Stimulated activated CD4-positive, alpha-beta T cell treated with anti-CD3 and anti-CD28 coated beads, TNF-alpha, amount 100 ng/mL, for 24 hours (primary cell): ENCODE measurements at regions not wholly inside any gene's neighbourhood (a gene's known extent, or its start where the extent isn't known, plus 50 kb on each side); places are given as distances from the start of the nearest gene placed in this dataset.
"Not testable (repeated sequence)": the region's sequence is repeated elsewhere in the genome, so short reads cannot be mapped to it uniquely, and the experiment has no call there.

ENCODE experiments used
- DNase-seq, 3 experiments: peaks; one replicate each; pipeline ENCODE4 v3.0.0-alpha.2; 2020; ENCODE audit warnings: low read depth in 3 of 3

DNA sequence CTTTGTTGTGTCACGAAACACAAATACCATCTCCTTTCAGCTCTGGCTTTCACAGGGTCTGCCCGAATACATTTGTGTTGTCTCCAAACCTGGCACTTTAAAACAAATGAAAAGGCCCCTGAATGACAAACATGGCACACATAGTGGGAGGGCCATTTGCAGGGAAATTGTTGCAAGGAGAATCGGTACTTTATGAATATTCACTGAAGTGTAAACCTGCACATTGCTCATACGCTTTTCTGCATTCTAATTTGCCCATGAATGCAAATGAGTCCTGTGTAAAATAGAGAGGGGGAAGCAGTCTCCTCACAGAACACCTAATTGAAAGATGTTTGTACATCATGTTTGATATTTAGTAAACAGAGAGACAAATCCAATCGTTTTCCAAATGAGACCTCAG, 82.7 kb upstream of the PCDH8 start:
- DNase-seq: no peak

DNA sequence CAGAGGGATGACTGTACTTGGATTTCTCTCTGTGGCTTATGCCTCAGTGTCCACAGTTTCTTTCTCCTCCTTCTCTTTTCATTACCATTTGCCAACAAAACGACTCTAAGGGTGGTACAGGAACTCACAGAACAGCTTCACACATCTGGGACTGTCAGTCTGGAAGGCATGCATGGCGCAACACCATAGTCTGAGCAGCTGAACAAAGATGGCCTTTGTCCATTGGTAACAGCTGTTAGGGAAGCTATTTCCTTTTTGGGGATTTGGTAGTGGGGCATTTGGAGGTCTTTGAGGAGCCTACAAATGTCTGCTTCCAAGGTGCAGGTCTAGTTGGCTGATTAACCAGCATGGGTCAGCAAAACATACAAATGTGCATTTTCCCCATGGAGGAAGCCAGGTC, 81.4 kb upstream of the PCDH8 start:
- no peak for DNase-seq

GRCh38 chr13:52926971-52927370, 78.5 kb upstream of the PCDH8 start:
- DNase-seq: no peak

DNA sequence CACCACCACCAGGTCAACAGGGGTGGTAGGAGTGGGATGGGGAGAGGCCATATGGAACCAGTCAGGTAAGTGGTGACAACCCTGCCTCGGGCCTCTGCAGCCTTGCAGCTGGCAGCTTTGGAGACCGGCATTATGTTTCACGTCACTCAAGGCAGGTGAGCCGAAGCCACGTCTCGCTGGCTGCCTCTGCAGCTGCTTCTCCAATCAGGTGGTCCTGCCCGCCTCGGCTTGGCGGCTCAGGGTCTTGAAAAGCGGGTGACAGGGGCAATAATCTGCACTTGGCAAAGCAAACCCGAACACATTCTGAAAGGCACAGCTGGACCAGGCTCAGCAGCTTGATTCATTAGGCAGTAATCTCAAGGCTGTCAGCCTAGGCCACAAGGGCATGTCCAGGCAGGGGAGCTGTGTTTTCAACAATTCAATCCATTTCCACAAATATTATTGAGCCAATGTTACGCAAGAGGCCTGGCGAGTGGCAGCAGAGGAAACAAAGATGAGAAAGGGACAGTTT, 77.4 kb upstream of the PCDH8 start:
- no peak for DNase-seq

- no peak for DNase-seq
These were observed 76.8 kb upstream of the PCDH8 start for GRCh38 chr13:52925251-52925650.

DNA sequence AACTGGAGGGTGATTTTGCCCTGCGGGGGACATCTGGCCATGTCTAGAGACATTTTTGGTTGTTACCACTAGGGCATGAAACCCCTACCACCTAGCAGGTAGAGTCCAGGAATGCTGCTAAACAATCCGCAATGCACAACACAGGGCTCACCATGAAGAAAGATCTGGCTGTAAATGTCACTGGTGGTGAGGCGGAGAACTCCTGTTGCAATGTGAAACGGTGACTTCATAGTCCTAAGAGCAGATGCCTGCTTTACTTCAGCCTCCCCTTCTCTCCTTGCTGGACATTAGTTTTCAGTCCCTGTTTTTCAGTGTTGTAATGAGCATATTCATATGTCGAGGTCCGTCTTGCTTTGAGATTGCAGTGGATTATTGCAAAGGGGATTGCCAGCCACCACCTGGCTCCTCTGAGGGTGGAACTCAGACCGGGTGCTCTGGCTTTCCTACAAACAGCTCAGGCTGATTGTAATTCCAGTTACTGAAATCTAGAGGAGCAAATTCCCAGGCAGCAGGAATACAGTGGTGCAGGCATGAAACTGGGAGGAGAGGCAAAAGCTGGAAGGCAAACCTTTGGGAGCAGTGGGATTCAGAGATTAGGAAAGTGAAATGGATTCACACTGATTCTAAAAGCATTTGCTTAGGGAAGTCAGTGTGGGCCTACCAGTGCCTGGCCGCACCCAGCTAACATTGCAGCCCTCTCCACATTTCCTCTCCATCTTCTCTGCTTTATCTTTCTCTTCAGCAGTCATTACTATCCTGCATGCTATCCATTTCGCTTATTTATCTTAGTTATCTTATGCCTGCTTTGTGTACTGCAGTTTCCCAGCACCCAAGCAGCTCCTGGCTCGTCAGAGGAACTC, 76.1 kb upstream of the PCDH8 start:
- DNase-seq: no peak

DNA sequence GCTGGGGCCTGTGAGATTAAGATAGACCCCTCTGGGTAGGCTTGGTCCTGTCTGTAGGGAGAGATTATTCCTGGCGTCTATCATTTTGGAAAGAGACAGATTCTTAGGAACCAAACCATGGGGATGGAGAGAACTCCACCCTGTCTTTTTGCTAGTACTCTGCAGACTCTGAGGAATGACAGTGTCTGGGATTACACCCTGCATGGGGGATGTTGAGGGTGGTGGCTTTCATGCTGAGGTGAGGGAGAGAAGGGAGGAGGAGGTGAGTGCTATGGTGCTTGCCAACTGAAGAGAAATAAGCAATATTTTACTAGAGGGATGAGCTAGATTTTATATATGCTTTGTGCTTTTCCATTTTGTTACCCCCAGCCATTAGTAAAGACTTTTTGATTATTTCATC, 74.5 kb upstream of the PCDH8 start:
- DNase-seq: no peak

GRCh38 chr13:52921194-52921593, 72.8 kb upstream of the PCDH8 start:
- no peak for DNase-seq

DNA sequence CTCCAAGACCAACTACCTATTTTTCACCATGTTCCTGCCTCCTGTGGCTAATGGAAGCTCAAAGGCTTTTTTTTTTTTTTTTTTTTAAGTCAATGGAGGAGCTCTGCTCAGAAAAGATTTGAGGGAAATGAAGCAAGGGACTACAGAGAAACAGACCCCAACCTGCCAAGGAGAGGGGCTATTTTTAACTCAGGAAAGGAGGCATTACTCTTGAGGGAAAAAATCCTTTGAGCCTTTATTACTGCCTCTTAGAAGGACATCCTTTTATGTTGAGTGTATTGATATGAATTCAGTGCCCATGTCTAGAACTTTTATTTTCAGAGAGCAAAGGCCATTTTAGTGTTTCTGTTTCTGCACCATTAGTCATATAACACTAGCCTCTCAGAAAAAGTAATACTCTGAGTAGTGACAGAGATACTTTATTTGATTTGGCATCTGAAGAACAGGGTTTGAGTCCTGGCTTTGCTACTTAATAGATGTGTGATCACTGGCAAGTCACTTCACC, 68.1 kb upstream of the PCDH8 start:
- no peak for DNase-seq

DNA sequence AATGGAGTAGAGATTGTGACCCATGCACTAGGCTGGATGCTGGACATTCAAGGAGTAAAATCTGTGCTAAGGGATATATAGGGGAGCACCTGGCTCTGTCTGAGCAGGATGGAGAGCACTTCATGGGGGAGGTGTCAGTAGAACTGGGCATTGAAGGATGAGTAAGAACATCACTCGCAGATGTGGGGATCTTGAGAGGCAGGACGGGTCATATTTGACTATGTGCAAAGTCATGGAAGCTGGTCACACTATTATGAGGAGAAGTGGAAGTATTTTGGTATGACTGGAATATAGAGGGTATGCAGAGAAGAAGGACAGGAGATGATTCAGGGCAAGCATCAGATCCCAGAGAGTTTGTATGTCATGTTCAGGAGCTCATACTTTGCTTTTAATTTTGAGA, 62.9 kb upstream of the PCDH8 start:
- no peak for DNase-seq

DNA sequence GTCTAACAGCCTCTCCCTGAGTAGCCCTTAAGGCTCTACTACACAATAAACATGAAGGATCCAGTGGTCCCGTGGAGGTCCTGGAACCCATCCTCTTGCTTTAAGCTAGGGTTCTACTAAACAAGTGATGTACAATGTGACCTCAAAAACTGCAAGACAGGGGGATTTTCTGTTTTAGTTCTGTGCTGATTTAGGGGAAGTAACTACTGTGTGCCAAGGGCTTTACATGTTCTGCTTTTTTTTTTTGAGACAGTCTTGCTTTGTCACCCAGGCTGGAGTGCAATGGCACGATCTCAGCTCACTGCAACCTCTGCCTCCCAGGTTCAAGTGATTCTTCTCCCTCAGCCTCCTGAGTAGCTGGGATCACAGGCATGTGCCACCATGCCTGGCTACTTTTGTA, 61.9 kb upstream of the PCDH8 start:
- not testable (repeated sequence) for DNase-seq

DNA sequence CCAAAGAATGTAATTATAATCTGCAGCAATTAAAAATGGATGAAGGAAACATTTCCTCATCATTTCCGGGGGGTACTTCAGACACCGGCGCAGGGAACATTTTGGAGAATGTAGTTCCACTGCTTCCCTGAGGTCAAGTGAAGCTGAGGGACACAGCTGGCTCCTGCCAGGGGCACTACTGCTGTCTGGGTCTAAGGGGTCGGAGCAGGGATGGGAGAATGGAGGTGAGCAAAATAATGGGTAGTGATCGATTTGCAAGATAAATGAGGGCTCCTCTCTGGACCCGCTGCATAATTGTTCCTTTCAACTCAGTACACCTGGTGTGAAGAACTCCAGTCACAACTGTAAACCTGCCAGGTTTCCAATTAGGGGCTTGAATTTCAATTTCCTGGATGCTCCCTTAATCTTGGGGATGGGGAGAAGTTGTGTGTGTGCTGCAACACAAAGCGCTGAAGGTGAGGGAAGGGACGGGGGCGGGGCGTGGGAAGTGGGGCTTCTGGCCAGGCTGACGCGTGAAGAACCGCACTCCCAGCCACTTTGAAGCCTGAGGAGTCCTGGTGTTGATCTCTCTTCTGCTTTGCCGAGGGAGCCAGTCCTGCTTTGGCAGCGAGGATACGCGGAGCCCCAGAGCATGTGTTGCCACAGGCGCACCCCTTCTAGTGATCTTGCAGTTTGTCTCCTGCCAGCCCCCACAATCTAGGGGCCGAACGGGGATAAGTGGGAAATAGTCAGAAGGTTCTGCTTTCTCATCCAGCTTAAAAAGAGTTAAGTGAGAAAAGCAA, 57.9 kb upstream of the PCDH8 start:
- no peak for DNase-seq

DNA sequence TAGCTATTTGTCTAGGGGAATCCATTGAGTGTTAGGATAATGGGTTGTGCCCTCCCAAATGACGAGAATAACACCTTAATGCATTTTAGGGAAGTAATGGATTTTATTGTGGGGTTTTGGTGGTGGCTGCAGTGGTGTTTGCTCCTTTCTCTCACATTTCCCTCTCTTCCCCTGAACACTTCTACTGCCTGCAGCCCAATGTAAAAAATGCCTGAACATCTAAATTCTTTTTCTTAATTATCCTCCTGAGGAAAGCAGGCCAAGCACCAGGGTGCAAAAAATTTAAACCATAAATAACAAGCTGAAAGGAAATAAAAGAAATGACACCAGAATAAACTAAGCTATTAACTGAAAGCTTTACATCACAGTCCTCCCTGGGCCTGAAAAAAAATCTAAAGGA, 57.3 kb upstream of the PCDH8 start:
- DNase-seq: no peak

DNA sequence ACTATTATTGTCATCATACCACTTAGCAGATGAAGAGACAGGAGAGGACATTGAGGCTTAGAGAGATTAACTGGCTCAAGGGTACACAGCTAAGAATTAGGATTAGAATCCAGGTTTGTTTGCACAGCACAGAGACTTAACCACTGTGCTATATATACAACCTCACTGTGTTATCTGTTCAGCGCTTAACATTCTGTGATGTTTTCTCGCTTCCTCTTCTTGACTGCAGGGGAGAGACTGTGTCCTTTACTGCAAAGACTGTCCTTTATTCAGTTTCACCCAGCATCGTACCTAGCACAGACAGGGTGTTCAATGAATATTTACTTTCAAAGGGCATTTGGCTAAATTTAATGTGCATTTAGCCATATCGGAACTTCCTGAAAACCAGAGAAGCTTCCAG, 54.9 kb upstream of the PCDH8 start:
- no peak for DNase-seq

- DNase-seq: no peak
These were observed 50.8 kb upstream of the PCDH8 start for GRCh38 chr13:52899206-52899605.
